HEK293 (cell line): ENCODE measurements at regions not wholly inside any gene's neighbourhood (a gene's known extent, or its start where the extent isn't known, plus 50 kb on each side); places are given as distances from the start of the nearest gene placed in this dataset.

Experiments
- CTCF ChIA-PET: fragments of 350-600 bp; formaldehyde crosslinking; extraction: SDS; loops from one replicate; lab custom pipeline; 2021; ENCODE audit warnings: antibody characterized with exemption; lab: Yijun Ruan, JAX
- POLR2A ChIA-PET: fragments of 300-600 bp; formaldehyde crosslinking; extraction: SDS; loops from one replicate; lab custom pipeline; 2020; ENCODE audit warnings: antibody characterized with exemption, inconsistent platforms; lab: Yijun Ruan, JAX
- H3K27ac ChIP-seq: fragments of 200-500 bp; sonication (Bioruptor generic); 2 replicates; pipeline ENCODE4 v1.5.1; 2014; ENCODE audit warnings: low read depth, low read length, control low read depth, inconsistent platforms; ENCODE audit errors: extremely low read depth
- H3K36me3 ChIP-seq, 2 experiments: fragments of 200-500 bp in 1 of 2; sonication (Bioruptor generic) in 1 of 2; 1 replicate in 1 of 2; 2 replicates in 1 of 2; pipeline ENCODE4 v1.5.1; 2014 to 2017; ENCODE audit warnings: inconsistent platforms in 2 of 2, low read length in 2 of 2; ENCODE audit not compliant: control insufficient read depth in 2 of 2, insufficient read depth in 1 of 2
- H3K4me1 ChIP-seq: fragments of 200-500 bp; sonication (Bioruptor generic); 2 replicates; pipeline ENCODE4 v1.5.1; 2014; ENCODE audit warnings: mild to moderate bottlenecking, low read length, inconsistent platforms; ENCODE audit not compliant: control insufficient read depth, insufficient read depth
- H3K4me3 ChIP-seq: 2 replicates; pipeline ENCODE4 v1.5.1; 2011; ENCODE audit warnings: low read depth, mild to moderate bottlenecking, control low read depth, low read length, moderate library complexity
- H3K9me3 ChIP-seq: fragments of 200-500 bp; sonication (Bioruptor generic); 2 replicates; pipeline ENCODE4 v1.5.1; 2014; ENCODE audit warnings: low read depth, low read length, inconsistent platforms; ENCODE audit not compliant: control insufficient read depth, insufficient read depth
- FEZF1 ChIP-seq: fragments of 450-650 bp; formaldehyde crosslinking; IDR thresholded peaks from 2 replicates; pipeline ENCODE4 v1.5.1; 2016; ENCODE audit warnings: missing biosample characterization, missing genetic modification characterization
- GFI1B ChIP-seq: fragments of 450-650 bp; formaldehyde crosslinking; IDR thresholded peaks from 2 replicates; pipeline ENCODE4 v1.5.1; 2016; ENCODE audit warnings: missing biosample characterization, missing genetic modification characterization
- KLF1 ChIP-seq: fragments of 450-650 bp; formaldehyde crosslinking; IDR thresholded peaks from 2 replicates; pipeline ENCODE4 v1.5.1; 2016; ENCODE audit warnings: missing biosample characterization, missing genetic modification characterization
- KLF9 ChIP-seq: fragments of 450-650 bp; formaldehyde crosslinking; IDR thresholded peaks from 2 replicates; pipeline ENCODE4 v1.5.1; 2016; ENCODE audit warnings: missing biosample characterization, missing genetic modification characterization, low read depth
- SALL2 ChIP-seq: fragments of 450-650 bp; formaldehyde crosslinking; IDR thresholded peaks from 2 replicates; pipeline ENCODE4 v1.5.0; 2017; ENCODE audit warnings: missing biosample characterization, mild to moderate bottlenecking, missing genetic modification characterization, borderline replicate concordance
- ZEB2 ChIP-seq: fragments of 450-650 bp; formaldehyde crosslinking; IDR thresholded peaks from 2 replicates; pipeline ENCODE4 v1.5.1; 2016; ENCODE audit warnings: missing biosample characterization, missing genetic modification characterization
- ZNF157 ChIP-seq: fragments of 450-650 bp; formaldehyde crosslinking; IDR thresholded peaks from 2 replicates; pipeline ENCODE4 v1.5.1; 2016; ENCODE audit warnings: missing biosample characterization, missing genetic modification characterization
- ZNF184 ChIP-seq: fragments of 450-650 bp; IDR thresholded peaks from 2 replicates; pipeline ENCODE4 v1.5.1; 2018; ENCODE audit warnings: missing biosample characterization, mild to moderate bottlenecking, missing genetic modification characterization
- ZNF561 ChIP-seq: fragments of 450-650 bp; IDR thresholded peaks from 2 replicates; pipeline ENCODE4 v1.5.1; 2018; ENCODE audit warnings: missing biosample characterization, missing genetic modification characterization, borderline replicate concordance
- ZNF624 ChIP-seq: fragments of 450-650 bp; formaldehyde crosslinking; IDR thresholded peaks from 2 replicates; pipeline ENCODE4 v1.5.1; 2017; ENCODE audit warnings: missing biosample characterization, missing genetic modification characterization
- TF ChIP-seq, protein P1 (sequence below): fragments of 450-650 bp; formaldehyde crosslinking; IDR thresholded peaks from 2 replicates; pipeline ENCODE4 v1.5.1; 2016; ENCODE audit warnings: missing biosample characterization, missing genetic modification characterization, borderline replicate concordance
- TF ChIP-seq, protein P2 (sequence below): fragments of 450-650 bp; formaldehyde crosslinking; IDR thresholded peaks from 2 replicates; pipeline ENCODE4 v1.5.1; 2017; ENCODE audit warnings: missing biosample characterization, missing genetic modification characterization
- TF ChIP-seq, protein P3 (sequence below): fragments of 450-650 bp; formaldehyde crosslinking; optimal IDR thresholded peaks from 2 replicates; pipeline ENCODE3; 2016; ENCODE audit warnings: missing biosample characterization, mild to moderate bottlenecking, missing genetic modification characterization
- TF ChIP-seq, protein P4 (sequence below): fragments of 450-650 bp; formaldehyde crosslinking; IDR thresholded peaks from 2 replicates; pipeline ENCODE4 v1.5.1; 2016; ENCODE audit warnings: missing biosample characterization, missing genetic modification characterization
- TF ChIP-seq, protein P5 (sequence below): fragments of 450-650 bp; formaldehyde crosslinking; conservative IDR thresholded peaks from 2 replicates; pipeline ENCODE4 v1.5.1; 2016; ENCODE audit warnings: low read depth, missing biosample characterization, missing genetic modification characterization
- TF ChIP-seq, protein P6 (sequence below): sonication (generic); formaldehyde crosslinking; IDR thresholded peaks from 2 replicates; pipeline ENCODE4 v1.8.1; 2022; ENCODE audit warnings: mild to moderate bottlenecking, moderate library complexity, missing genetic modification reagents
- TF ChIP-seq, protein P7 (sequence below): fragments of 450-650 bp; formaldehyde crosslinking; IDR thresholded peaks from 2 replicates; pipeline ENCODE4 v1.5.1; 2016; ENCODE audit warnings: missing biosample characterization, missing genetic modification characterization
- TF ChIP-seq, protein P8 (sequence below): fragments of 450-650 bp; formaldehyde crosslinking; IDR thresholded peaks from 2 replicates; pipeline ENCODE4 v1.5.1; 2016; ENCODE audit warnings: missing biosample characterization, missing genetic modification characterization

DNA sequence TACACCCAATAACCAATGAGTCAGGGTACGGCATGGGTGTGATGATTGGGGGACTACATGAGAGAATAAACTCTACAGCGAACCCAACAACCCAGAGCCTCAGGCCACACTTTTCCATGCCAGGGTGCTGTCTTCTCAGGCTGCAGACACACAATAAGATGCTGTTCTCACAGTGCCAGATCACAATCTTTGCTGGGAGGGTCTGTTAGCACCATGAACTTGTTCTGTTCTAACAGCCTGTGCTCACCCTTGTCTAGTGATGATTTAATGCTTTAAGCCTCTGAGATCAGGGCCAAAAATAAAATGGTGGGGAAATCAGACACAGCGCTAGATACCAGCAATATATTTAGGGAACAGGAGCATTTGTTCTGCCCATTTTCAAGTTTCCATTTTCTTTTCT lies 621.9 kb upstream of the TBX3 start (continued):
- TF ChIP-seq, protein P1, sequence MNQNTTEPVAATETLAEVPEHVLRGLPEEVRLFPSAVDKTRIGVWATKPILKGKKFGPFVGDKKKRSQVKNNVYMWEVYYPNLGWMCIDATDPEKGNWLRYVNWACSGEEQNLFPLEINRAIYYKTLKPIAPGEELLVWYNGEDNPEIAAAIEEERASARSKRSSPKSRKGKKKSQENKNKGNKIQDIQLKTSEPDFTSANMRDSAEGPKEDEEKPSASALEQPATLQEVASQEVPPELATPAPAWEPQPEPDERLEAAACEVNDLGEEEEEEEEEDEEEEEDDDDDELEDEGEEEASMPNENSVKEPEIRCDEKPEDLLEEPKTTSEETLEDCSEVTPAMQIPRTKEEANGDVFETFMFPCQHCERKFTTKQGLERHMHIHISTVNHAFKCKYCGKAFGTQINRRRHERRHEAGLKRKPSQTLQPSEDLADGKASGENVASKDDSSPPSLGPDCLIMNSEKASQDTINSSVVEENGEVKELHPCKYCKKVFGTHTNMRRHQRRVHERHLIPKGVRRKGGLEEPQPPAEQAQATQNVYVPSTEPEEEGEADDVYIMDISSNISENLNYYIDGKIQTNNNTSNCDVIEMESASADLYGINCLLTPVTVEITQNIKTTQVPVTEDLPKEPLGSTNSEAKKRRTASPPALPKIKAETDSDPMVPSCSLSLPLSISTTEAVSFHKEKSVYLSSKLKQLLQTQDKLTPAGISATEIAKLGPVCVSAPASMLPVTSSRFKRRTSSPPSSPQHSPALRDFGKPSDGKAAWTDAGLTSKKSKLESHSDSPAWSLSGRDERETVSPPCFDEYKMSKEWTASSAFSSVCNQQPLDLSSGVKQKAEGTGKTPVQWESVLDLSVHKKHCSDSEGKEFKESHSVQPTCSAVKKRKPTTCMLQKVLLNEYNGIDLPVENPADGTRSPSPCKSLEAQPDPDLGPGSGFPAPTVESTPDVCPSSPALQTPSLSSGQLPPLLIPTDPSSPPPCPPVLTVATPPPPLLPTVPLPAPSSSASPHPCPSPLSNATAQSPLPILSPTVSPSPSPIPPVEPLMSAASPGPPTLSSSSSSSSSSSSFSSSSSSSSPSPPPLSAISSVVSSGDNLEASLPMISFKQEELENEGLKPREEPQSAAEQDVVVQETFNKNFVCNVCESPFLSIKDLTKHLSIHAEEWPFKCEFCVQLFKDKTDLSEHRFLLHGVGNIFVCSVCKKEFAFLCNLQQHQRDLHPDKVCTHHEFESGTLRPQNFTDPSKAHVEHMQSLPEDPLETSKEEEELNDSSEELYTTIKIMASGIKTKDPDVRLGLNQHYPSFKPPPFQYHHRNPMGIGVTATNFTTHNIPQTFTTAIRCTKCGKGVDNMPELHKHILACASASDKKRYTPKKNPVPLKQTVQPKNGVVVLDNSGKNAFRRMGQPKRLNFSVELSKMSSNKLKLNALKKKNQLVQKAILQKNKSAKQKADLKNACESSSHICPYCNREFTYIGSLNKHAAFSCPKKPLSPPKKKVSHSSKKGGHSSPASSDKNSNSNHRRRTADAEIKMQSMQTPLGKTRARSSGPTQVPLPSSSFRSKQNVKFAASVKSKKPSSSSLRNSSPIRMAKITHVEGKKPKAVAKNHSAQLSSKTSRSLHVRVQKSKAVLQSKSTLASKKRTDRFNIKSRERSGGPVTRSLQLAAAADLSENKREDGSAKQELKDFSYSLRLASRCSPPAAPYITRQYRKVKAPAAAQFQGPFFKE = no peak
- no peak for TF ChIP-seq SALL2 (tag by site-specific recombination)

DNA sequence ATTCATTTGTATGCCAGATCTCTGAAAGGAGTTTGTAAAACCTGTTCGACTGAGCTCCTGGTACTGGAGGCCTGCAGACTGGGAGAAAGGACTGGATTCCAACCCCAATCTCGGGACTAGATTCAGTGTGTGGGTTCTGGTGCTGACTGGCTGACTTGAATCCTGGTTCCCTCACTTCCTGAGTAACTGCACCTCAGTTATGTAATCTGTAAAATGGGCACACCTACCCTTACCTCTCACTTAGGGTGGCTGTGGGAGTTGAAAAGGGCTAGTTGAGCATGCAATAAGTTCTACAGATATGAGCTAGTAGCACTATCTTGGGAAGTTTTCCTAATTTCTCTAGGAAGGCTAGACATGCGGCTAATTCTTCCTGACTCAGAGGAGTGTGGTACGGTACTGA lies 621.3 kb upstream of the TBX3 start:
- no peaks in the 10 kb centered on the region for H3K4me1 ChIP-seq
- no peaks in the 10 kb centered on the region for H3K9me3 ChIP-seq
- no peak overlapping the region for H3K4me3 ChIP-seq
- H3K36me3 ChIP-seq = no peaks in the 10 kb centered on the region
- ChIA-PET CTCF (no interaction called here), POLR2A (no interaction called here)
- H3K27ac ChIP-seq = no peak overlapping the region
- TF ChIP-seq GFI1B (no peak), ZNF184 (no peak), ZNF624 (no peak), ZNF157 (tag by site-specific recombination) (no peak), KLF1 (tag by site-specific recombination) (no peak), ZEB2 (tag by site-specific recombination) (no peak), ZNF561 (tag by site-specific recombination) (no peak), KLF9 (tag by site-specific recombination) (no peak), FEZF1 (no peak)
- TF ChIP-seq, protein P2, sequence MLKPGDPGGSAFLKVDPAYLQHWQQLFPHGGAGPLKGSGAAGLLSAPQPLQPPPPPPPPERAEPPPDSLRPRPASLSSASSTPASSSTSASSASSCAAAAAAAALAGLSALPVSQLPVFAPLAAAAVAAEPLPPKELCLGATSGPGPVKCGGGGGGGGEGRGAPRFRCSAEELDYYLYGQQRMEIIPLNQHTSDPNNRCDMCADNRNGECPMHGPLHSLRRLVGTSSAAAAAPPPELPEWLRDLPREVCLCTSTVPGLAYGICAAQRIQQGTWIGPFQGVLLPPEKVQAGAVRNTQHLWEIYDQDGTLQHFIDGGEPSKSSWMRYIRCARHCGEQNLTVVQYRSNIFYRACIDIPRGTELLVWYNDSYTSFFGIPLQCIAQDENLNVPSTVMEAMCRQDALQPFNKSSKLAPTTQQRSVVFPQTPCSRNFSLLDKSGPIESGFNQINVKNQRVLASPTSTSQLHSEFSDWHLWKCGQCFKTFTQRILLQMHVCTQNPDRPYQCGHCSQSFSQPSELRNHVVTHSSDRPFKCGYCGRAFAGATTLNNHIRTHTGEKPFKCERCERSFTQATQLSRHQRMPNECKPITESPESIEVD (tag by site-specific recombination) = no peak
- TF ChIP-seq, protein P3, sequence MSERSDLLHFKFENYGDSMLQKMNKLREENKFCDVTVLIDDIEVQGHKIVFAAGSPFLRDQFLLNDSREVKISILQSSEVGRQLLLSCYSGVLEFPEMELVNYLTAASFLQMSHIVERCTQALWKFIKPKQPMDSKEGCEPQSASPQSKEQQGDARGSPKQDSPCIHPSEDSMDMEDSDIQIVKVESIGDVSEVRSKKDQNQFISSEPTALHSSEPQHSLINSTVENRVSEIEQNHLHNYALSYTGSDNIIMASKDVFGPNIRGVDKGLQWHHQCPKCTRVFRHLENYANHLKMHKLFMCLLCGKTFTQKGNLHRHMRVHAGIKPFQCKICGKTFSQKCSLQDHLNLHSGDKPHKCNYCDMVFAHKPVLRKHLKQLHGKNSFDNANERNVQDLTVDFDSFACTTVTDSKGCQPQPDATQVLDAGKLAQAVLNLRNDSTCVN = no peak
- TF ChIP-seq, protein P4, sequence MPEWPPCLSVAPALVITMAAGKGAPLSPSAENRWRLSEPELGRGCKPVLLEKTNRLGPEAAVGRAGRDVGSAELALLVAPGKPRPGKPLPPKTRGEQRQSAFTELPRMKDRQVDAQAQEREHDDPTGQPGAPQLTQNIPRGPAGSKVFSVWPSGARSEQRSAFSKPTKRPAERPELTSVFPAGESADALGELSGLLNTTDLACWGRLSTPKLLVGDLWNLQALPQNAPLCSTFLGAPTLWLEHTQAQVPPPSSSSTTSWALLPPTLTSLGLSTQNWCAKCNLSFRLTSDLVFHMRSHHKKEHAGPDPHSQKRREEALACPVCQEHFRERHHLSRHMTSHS (tag by site-specific recombination) = no peak
- TF ChIP-seq, protein P5, sequence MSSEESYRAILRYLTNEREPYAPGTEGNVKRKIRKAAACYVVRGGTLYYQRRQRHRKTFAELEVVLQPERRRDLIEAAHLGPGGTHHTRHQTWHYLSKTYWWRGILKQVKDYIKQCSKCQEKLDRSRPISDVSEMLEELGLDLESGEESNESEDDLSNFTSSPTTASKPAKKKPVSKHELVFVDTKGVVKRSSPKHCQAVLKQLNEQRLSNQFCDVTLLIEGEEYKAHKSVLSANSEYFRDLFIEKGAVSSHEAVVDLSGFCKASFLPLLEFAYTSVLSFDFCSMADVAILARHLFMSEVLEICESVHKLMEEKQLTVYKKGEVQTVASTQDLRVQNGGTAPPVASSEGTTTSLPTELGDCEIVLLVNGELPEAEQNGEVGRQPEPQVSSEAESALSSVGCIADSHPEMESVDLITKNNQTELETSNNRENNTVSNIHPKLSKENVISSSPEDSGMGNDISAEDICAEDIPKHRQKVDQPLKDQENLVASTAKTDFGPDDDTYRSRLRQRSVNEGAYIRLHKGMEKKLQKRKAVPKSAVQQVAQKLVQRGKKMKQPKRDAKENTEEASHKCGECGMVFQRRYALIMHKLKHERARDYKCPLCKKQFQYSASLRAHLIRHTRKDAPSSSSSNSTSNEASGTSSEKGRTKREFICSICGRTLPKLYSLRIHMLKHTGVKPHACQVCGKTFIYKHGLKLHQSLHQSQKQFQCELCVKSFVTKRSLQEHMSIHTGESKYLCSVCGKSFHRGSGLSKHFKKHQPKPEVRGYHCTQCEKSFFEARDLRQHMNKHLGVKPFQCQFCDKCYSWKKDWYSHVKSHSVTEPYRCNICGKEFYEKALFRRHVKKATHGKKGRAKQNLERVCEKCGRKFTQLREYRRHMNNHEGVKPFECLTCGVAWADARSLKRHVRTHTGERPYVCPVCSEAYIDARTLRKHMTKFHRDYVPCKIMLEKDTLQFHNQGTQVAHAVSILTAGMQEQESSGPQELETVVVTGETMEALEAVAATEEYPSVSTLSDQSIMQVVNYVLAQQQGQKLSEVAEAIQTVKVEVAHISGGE (tag by site-specific recombination) = no peak
- TF ChIP-seq, protein P6, sequence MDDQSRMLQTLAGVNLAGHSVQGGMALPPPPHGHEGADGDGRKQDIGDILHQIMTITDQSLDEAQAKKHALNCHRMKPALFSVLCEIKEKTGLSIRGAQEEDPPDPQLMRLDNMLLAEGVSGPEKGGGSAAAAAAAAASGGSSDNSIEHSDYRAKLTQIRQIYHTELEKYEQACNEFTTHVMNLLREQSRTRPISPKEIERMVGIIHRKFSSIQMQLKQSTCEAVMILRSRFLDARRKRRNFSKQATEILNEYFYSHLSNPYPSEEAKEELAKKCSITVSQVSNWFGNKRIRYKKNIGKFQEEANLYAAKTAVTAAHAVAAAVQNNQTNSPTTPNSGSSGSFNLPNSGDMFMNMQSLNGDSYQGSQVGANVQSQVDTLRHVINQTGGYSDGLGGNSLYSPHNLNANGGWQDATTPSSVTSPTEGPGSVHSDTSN (CRISPR knock-in tag) = no peak
- TF ChIP-seq, protein P7, sequence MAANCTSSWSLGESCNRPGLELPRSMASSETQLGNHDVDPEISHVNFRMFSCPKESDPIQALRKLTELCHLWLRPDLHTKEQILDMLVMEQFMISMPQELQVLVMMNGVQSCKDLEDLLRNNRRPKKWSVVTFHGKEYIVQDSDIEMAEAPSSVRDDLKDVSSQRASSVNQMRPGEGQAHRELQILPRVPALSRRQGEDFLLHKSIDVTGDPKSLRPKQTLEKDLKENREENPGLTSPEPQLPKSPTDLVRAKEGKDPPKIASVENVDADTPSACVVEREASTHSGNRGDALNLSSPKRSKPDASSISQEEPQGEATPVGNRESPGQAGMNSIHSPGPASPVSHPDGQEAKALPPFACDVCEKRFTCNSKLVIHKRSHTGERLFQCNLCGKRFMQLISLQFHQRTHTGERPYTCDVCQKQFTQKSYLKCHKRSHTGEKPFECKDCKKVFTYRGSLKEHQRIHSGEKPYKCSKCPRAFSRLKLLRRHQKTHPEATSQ (tag by site-specific recombination) = no peak
- TF ChIP-seq, protein P8, sequence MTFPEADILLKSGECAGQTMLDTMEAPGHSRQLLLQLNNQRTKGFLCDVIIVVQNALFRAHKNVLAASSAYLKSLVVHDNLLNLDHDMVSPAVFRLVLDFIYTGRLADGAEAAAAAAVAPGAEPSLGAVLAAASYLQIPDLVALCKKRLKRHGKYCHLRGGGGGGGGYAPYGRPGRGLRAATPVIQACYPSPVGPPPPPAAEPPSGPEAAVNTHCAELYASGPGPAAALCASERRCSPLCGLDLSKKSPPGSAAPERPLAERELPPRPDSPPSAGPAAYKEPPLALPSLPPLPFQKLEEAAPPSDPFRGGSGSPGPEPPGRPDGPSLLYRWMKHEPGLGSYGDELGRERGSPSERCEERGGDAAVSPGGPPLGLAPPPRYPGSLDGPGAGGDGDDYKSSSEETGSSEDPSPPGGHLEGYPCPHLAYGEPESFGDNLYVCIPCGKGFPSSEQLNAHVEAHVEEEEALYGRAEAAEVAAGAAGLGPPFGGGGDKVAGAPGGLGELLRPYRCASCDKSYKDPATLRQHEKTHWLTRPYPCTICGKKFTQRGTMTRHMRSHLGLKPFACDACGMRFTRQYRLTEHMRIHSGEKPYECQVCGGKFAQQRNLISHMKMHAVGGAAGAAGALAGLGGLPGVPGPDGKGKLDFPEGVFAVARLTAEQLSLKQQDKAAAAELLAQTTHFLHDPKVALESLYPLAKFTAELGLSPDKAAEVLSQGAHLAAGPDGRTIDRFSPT (tag by site-specific recombination) = no peak
